NCI-H1092 (cell line): ENCODE measurements at regions not wholly inside any gene's neighbourhood (a gene's known extent, or its start where the extent isn't known, plus 50 kb on each side); places are given as distances from the start of the nearest gene placed in this dataset.
"Not testable (repeated sequence)": the region's sequence is repeated elsewhere in the genome, so short reads cannot be mapped to it uniquely, and the experiment has no call there.

Experiments used
- DNase-seq: peaks from one replicate; lab custom pipeline; 2025; lab: John Stamatoyannopoulos, UW

DNA sequence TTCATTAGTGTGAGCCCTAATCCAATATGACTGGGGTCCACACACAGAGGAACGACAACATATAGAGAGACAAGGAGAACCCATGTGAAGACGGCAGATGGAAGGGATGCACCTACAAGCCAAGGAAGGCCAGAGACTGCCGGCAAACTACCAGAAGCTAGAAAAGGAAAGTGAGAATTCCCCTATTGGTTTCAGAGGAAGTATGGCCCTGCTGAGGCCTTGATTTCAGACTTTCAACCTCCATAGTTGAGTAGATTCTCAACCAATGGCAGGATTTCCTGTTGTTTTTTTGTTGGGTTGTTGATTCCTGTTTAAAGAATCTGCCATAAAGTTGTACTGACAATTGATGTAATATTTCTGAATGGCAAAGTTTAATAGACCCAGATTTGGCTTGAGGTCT lies 241.5 kb downstream of the SATB2 start:
- DNase-seq = no peak

DNA sequence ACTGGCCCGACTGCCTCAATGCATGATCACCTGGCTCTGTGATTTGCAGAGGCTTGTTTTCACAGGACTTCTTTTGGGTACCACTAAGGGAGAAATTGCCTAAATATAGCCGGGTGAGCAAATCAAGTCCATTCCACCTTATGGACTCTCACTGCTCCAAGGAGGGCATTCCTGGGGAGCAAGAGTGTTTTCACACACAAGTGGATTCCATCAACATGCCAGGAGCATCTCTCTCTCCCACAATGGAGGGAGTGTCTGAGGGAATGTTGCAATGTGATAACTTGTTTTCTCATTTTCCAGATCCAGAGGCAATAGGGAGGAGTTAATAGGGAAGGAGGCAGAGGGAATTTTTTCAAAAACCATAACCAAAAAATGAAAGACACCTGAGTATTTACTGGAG lies 250.7 kb downstream of the SATB2 start:
- DNase-seq = no peak

DNA sequence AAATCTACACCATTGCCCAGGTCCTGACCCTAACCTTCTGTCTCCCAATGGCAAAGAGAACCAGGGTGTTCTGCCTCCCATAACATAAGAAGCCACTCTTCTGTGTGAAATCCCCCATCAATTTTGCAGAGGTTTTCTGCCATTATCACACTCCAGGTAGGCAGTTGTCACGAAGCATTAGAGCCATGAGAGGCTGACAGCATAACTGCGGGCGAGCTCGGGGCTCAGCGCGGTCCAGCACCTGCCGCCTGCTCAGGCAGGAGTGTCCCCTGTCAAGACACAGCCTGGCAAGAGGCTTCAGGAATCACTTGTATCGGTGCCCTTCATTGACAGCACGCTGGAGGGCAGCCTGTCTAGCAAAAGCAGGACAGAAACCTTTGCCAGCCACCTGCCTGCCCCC lies 251.2 kb downstream of the SATB2 start:
- no peak for DNase-seq

DNA sequence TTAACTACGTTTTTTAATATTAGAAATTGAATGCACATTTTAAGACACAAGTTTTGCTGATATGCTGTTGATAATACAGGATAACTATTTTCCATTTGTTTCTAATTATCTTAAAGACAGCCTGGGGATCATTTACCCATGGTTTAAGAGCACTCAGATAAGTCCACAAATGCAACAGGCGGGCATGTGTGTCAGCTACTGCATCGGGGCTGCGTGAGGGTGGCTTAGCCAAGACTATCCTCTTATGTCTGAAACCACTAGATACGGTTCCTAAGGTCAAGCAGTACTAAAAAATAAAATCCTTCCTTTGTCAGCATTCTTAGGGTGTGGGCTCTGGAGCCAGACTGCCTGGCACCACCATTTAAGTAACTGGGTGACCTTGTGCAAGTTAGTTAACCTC lies 254.8 kb downstream of the SATB2 start:
- DNase-seq = no peak

DNA sequence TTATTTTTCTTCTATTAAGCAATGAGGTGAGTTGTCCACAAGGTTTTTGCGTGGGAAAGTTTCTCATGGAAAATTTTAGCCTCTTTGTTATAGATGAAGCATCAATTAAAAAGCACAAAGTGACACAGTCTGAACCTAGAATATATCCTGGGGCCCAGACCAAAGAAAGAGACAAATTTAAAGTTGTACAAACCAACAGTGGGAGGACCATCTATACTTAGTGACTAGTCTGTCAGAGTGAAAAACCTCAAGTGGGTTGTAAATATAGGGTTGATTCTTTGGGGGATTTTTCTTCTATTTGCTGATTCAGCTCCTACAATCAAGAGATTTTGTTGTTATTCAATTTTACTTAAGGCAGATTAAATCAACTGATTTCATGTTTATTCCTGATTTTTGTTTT lies 256.2 kb downstream of the SATB2 start:
- no peak for DNase-seq

DNA sequence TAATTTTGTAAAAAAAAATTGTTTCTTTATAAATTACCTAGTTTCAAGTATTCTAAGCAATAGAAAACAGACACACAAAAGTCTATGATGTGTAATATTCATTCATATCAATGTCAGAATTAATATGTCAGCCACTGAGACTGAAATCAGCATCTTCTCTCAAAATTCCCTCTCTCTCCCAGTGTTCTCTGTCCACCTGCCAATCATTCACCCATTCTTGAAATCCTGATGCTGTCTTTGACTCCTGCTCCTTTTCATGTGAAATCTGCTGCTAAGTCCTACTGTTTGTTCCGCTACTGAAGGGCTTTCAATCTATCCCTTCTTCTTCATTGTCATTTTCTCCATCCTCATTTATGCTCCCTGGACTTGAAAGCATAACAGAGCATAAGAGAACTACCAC lies 257.9 kb downstream of the SATB2 start:
- DNase-seq = no peak

DNA sequence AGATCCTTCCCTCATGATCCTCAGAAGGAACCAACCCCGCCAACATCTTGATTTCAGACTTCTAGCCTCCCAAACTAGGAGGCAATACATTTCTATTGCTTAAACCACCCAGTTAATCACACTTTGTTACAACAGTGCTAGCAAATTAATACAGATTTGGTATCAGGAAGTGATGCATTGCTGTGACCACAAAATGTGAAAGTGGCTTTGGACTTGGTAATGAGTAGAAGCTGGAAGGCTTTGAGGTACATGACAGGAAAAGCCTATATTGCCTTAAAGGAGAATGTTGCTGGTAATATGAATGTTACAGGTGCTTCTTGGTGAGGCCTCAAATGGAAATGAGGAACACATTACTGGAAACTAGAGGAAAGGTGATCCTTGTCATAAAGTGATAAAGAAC lies 260.3 kb downstream of the SATB2 start:
- no peak for DNase-seq

DNA sequence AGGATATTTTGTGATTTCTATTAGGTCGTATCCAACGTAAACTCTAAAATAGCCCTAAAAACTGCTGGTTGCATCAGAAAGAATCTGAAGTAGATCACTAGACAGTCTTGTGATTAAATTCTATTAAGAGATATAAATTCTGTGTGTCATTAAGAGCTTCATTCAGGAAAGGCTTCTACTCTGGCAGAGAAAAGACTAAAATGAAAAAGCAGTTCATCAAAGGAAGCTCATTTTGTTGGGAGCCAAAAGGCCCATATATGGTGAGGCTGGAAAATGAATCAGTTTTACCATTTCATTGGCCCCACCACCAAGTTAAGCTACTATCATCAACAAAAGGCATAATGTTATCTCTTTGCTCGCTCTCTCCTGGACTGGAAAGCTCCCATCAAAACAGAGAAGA lies 261.1 kb downstream of the SATB2 start:
- no peak for DNase-seq

DNA sequence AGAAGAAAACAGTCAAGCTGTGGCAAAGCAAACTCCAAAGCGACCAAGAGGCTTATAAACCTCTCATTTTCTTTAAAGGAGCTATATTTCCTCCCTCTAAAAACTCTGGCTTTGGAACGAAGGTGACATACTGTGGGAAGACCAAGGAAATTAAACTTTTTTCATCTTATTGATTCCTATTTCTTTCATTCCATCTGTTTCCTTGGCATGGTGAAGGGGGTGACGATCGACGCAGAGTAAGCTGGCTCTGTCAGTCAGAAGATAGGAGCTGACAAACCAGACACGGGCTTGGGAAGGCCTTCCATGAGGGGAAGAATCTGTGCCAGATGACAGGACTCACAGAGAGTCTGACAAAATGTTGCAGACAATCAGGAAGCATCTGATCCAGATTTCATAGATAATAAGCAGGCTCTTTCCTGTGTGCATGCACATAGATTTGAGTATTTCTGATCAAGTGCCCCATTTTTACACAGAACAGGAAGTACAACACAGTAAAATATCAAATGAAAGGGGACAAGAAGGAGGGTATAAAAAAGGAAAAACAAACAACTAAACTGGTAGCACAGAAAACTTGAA lies 261.7 kb downstream of the SATB2 start:
- no peak for DNase-seq

DNA sequence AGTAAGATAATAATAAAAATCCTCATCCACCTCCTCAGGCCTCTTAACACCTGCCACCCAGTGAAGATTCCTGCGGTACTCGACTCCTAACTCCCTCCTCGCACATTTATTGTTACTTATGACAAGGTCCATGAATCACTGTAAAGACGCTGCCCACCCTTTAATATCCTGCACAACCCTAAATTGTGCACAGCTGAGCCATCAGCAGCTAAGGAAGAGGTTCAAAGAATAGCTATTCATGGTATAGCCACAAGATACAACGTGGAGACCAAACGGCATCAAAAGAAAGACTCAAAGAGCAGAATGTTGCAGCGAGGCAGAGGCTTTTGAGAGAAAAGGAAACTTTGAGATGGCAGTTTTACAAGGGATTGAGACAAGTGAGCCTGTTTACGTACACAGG lies 266.3 kb downstream of the SATB2 start:
- DNase-seq = no peak

DNA sequence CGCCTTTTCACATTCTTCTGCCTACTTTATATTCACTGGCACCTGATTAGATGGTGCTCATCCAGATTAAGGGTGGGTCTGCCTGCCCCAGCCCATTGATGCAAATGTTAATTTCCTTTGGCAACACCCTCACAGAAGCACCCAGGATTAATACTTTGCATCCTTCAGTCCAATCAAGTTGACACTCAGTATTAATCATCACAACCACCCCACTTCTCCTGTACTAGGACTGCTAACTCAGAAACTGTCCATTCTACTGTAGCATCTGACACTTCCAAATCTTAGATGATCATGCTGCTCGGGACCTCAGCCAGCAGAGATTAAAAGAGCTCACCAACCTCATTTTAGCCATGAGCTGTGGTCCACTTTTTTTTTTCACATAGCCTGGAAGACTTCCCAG lies 268.5 kb downstream of the SATB2 start:
- DNase-seq = no peak

DNA sequence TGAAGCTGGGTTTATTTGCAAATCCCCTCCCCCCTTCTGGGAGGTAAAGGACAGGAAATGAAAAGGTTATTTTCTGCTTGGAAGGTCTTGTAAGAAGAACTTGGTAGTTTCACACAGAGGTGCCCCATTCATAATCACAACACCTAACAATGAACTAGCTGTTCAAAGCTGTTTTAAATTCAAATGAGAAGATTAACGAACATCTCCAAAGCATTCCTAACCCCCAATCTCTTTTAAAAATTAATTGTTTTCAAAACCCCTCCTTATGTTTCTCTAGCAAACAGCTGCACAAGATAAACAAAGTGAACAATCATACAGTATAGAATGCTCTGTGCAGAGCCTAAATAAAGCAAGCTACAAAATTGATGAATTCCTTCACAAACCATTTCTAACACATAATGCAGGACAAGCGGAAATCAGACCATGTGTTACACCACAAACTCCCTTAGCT lies 271.4 kb downstream of the SATB2 start:
- DNase-seq = no peak

DNA sequence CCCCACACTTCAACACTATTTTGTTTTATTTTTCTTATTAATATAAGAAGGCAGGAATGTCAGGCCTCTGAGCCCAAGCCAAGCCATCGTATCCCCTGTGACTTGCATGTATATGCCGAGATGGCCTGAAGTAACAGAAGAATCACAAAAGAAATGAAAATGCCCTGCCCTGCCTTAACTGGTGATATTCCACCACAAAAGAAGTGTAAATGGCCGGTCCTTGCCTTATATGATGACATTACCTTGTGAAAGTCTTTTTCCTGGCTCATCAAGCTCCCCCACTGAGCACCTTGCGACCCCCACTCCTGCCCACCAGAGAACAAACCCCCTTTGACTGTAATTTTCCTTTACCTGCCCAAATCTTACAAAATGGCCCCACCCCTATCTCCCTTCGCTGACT lies 272.6 kb downstream of the SATB2 start:
- DNase-seq = not testable (repeated sequence)

DNA sequence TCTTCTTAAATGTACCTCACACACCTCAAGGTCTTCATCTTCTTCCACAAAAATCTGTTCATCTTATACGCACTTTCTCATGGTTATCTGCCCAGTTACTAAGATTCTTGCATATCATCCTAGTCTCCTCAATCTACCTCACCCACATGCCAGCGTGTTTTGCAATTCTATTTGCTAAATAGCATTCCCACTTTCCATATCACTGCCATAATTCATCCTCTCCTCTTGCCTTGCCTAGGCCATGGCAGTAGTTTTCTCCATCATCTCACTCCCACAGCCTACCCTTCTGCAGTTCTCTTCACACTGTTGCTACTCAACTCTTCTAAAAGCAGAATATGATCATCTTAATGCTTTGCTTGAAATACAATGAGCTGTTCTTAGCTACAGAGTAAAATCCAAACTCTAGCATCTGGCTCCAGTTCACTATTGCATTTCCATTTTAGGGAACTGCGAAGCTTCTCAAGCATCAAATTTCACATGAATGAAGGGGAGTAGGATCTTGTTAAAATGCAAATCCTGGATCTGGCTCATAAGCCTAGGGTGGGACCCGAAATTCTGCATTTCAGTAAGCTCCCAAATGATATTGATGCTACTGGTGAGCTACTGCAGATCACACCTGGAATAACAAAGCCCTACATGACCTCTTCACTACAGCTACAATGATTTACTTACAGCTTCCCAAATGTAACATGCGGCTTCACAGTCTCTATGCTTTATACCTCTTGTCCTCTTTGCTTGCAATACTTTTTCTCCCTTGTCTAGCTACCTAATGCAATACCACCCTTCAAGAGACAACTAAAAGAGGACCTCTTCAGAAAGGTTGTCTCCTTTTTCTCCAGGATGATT lies 293.9 kb downstream of the SATB2 start:
- DNase-seq = no peak

DNA sequence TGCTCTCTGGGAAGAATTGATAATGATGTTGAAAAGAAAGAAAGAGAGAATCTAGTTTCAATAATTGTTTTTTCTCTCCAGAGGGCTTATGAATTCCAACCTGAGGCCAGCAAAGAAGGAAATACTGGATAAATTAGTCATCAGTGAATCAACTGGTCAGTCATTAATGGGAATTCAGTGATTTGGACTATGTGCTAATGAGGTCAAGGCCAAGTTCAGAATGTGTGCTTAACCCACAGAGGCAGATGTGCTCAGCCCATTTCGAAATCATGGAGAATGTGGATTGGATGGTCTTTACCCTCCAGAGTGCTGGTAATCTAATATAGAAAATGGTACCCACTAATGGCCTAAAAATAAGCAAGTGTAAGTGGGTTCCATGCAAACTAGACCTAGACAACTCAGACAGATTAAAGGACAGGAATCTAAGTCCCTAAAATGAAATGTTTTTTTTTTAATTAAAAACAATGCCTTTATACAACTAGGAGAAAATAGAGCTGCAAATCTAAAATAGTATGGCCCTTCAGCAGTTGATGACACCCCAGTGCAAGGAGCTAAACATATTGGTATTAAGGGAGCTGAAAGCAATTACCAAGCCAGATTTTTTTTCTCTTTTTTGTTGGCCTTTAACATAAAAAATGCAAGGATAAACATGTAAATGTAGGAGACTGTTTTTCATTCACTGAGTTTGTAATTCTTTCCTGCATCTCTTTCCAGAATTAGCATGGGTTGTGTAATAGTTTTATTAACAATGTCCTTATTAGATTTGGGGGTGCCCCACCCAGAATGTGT lies 296.9 kb downstream of the SATB2 start:
- DNase-seq = no peak

DNA sequence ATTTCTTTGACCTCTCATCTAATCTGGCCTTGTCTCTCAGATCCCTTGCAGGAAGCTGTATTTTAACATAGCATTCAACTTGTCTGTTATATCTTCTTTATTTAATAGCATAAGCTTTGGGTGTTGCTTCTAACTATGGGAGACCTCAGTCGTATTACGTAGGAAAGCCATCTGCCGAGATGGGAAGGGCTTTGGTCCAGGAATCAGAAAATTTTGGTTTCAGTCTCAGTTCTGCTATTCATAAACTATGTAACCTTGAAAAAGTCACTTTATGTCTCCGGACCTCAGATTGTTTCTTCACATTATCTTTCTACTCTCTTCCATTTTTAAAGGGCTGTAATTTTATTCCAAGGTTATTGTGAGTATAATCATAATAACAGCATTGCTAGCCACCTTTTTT lies 297.7 kb downstream of the SATB2 start:
- no peak for DNase-seq

DNA sequence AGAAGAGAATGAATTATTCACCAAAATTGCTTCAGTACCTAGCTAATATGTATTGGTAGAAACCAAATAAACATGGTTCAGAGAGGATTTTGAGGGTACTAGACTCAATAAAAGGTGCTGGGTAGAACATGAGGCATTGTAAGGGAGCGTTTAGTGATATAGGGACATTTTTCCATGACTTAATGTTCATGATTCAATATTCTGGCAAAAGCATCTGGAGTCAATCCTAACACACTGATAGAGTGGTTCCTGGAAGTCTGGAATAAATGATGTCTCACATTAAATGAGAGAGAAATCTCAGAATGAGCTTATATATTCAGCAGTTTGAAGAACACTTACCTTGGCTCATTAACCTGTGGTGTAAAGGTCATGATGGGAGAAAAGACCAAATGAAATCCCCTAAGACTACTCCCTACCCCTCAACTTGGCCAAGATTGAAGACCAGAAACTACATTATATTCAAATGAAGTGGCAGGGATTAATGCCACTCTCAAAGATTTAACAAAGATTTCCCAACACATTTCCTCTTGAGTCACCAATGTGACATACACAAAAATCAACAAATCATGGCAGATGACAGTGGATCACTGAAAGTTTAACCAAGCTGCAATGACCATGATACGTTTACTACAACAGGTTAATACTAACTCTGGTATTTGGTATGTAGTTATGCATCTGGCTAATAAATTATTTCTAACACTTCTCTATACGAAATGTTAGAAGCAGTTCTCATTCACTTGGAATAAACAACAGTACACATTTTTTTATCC lies 309.5 kb downstream of the SATB2 start:
- no peak for DNase-seq

DNA sequence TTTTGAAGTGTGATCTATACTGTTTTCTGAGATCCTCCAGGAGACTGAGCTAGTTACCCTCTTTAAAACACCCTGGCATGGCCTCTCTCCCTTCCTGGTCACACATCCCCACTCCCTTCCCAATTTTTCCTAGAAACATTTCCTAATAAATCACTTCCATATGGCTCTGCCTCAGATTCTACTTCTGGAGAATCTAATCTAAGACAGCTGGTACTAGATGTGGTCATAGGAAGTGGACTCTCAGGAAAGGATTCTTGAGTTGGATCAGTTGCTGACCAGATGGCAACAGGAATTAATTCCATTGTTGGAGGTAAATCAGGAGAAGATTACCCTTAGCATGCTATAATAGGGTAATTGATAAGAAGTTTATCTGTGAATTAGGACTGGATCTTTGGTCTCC lies 310.5 kb downstream of the SATB2 start:
- DNase-seq = no peak

DNA sequence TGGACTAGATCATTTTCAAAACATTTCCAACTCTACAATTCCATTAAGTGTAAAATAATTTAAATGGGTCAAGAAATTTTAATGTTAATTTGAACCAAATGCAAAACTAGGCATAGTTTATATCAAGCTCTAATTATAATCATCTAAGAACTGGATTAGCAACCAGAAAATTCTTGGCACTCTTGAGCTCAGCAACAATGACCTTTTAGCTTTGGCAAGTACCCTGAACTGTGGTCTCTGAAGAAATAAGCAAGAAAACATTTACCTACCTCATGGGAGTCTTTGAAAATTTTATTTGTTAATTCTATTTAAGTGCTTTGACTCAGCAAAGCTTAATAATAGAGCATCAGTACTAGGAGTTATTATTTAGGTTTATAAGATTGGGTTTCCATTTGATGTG lies 313.2 kb downstream of the SATB2 start:
- no peak for DNase-seq

DNA sequence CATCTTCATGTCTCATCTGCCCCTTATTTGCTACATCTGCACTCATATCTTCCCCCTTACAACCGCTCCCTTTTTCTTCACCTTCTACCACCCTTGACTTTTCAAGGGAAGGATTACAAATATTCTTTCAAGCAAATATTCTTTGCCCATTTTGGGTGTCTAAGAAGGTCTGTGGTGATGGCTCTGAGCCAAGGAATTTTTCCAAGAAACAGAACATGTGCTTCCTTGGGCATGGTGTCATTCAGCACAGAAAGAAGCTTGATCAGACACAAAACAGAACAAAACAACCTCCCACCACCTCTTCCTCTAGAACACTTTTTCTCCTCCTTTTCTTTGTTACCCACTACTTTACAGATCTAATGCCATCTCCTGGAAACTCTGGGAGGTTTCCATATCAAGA lies 313.7 kb downstream of the SATB2 start:
- no peak for DNase-seq

DNA sequence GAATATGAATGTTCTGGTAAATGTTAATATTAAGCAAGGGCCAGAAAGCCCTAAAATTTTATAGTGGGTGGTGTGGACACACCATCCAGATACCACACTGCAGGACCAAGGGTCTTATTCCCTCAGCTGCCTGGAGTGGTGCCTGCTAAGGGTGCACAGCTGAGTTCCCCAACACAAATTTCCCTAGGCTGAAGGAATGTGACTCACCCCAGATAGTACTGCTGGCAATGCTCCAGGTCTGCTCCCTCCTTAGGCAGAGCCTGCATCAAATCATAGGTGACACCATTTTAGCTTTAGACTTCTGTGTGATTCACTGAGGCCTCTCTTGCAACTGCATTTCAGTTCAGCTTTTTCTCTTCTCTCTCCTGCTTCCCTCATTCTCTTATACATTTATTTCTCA lies 321.1 kb downstream of the SATB2 start:
- no peak for DNase-seq

DNA sequence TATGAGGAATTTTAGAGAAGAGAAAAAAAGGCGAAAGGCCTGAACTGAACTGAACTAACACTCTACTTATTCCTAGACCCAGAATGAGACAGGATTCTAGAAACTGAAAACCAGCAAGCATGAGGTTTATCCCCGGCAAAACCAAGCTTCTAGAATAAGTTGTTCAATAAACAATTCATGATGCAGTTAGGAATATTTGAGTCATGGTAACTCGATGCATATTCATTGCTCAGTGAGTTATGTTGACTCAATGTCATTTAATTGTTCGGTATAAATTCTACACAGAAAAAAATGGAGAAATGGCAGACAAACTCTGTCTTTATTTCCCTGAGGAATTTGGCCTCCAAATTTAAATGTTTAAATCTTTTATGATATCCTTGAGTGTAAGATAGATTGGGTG lies 321.5 kb downstream of the SATB2 start:
- no peak for DNase-seq
